Testis (tissue), 2 donors: ENCODE measurements at regions not wholly inside any gene's neighbourhood (a gene's known extent, or its start where the extent isn't known, plus 50 kb on each side); places are given as distances from the start of the nearest gene placed in this dataset.

Experiments
- CTCF ChIP-seq, 3 experiments: fragments of 450-650 bp in 2 of 3; fragments of 200-600 bp in 1 of 3; sonication (generic) in 1 of 3; IDR thresholded peaks; one replicate each; pipeline ENCODE4 v1.5.1; 2016 to 2019; ENCODE audit warnings: antibody characterized with exemption in 3 of 3, mild to moderate bottlenecking in 2 of 3, moderate library complexity in 1 of 3
- POLR2A ChIP-seq: fragments of 450-650 bp; IDR thresholded peaks from one replicate; pipeline ENCODE4 v1.6.1; 2017; ENCODE audit warnings: antibody characterized with exemption, mild to moderate bottlenecking, moderate library complexity

GRCh38 chrX:51158231-51158630 is 174.4 kb upstream of the NUDT10 start:
- TF ChIP-seq CTCF (IDR thresholded peaks at IDR 0.05): no peak
- no peak for TF ChIP-seq POLR2A
